GM12891 (cell line): ENCODE measurements at regions not wholly inside any gene's neighbourhood (a gene's known extent, or its start where the extent isn't known, plus 50 kb on each side); places are given as distances from the start of the nearest gene placed in this dataset.

Experiments
- PAX5 ChIP-seq: IDR thresholded peaks from 2 replicates; pipeline ENCODE4 v1.6.1; 2011; ENCODE audit warnings: low read length, moderate library complexity, mild to moderate bottlenecking; ENCODE audit not compliant: insufficient read depth, severe bottlenecking
- POLR2A ChIP-seq: IDR thresholded peaks from 2 replicates; pipeline ENCODE4 v1.6.1; 2011; ENCODE audit warnings: low read depth, low read length, control low read depth
- POLR2AphosphoS5 ChIP-seq: IDR thresholded peaks from 2 replicates; pipeline ENCODE4 v1.6.1; 2011; ENCODE audit warnings: low read depth, low read length, control low read depth
- TAF1 ChIP-seq: IDR thresholded peaks from 2 replicates; pipeline ENCODE4 v1.6.1; 2011; ENCODE audit warnings: low read depth, low read length, control low read depth

GRCh38 chr4:42309361-42310260 lies 87.7 kb upstream of the SHISA3 start:
- TF ChIP-seq POLR2A = no peak
- no peak for TF ChIP-seq POLR2AphosphoS5
- TF ChIP-seq TAF1 = no peak
- no peak for TF ChIP-seq PAX5
